Activated naive CD8-positive, alpha-beta T cell treated with anti-CD3 and anti-CD28 coated beads, Interleukin-2, amount 10 ng/mL, durations not matched to agents 7 days and 5 days (primary cell): ENCODE measurements at regions not wholly inside any gene's neighbourhood (a gene's known extent, or its start where the extent isn't known, plus 50 kb on each side); places are given as distances from the start of the nearest gene placed in this dataset.
"Not testable (repeated sequence)": the region's sequence is repeated elsewhere in the genome, so short reads cannot be mapped to it uniquely, and the experiment has no call there.

Experiments
- ATAC-seq: fragments of 150-1000 bp; cut with Tn5 transposase; one replicate; pipeline ENCODE4 v1.10.0; 2021; ENCODE audit warnings: low read depth, moderate library complexity
- POLR2A ChIA-PET: fragments of 350-600 bp; sonication (Branson Sonifier 250); formaldehyde crosslinking; loops from one replicate; lab custom pipeline; 2021; ENCODE audit warnings: antibody characterized with exemption; lab: Charles Lee
- DNase-seq: peaks from one replicate; pipeline ENCODE4 v3.0.0; 2021
- H3K27ac Mint-ChIP-seq: one replicate; pipeline ENCODE4 v1.8.0; 2022; ENCODE audit warnings: mild to moderate bottlenecking, mixed read lengths
- H3K27me3 Mint-ChIP-seq: one replicate; pipeline ENCODE4 v1.8.0; 2022; ENCODE audit warnings: mild to moderate bottlenecking, moderate library complexity, mixed read lengths
- H3K36me3 Mint-ChIP-seq: one replicate; pipeline ENCODE4 v1.8.0; 2021; ENCODE audit warnings: mild to moderate bottlenecking, mixed read lengths
- H3K4me1 Mint-ChIP-seq: one replicate; pipeline ENCODE4 v1.8.0; 2021; ENCODE audit warnings: mixed read lengths
- H3K4me3 Mint-ChIP-seq: one replicate; pipeline ENCODE4 v1.8.0; 2022; ENCODE audit warnings: mild to moderate bottlenecking, moderate library complexity, mixed read lengths
- H3K9me3 Mint-ChIP-seq: one replicate; pipeline ENCODE4 v1.8.0; 2021; ENCODE audit warnings: mixed read lengths

DNA sequence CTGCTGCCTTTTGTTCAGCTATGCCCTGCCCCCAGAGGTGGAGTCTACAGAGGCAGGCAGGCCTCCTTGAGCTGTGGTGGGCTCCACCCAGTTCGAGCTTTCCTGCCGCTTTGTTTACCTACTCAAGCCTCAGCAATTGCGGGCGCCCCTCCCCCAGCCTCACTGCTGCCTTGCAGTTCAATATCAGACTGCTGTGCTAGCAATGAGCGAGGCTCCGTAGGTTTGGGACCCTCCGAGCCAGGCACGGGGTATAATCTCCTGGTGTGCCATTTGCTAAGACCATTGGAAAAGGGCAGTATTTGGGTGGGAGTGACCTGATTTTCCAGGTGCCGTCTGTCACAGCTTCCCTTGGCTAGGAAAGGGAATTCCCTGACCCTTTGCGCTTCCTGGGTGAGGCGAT, 51.9 kb downstream of the DIPK2A start:
- H3K27ac Mint-ChIP-seq, POLR2A ChIA-PET, H3K9me3 Mint-ChIP-seq, ATAC-seq, H3K4me1 Mint-ChIP-seq, H3K36me3 Mint-ChIP-seq, DNase-seq, H3K4me3 Mint-ChIP-seq, H3K27me3 Mint-ChIP-seq: not testable (repeated sequence)

DNA sequence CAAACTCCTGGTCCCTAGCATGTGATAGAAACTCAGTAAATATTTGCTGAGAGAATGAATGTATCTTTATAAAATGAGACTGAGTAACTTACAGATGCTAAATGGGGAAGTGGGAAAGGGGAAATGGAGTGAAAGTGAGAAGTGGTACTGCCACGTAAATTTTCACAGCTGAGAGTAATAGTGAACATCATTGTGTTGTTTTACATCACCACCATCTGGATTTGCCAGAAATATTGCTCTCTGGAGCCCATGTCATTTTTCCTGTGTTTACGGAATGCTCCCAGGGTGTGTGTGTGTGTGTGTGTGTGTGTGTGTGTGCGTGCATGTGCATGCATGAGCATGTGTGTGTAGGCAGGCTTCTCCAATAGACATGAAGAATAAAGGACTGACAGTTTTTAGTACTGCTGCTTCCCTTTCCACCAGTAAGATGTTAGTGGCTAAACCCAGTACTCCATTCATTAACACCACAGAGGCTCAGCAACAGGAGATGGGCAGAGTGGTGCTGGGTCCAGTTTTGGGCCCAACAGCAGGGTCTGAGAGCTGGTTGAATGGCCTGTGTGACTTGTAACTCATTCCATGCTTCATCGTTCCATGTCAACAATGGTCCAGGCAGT, 57.3 kb downstream of the DIPK2A start:
- ATAC-seq, result no peak
- Mint-ChIP-seq H3K4me3 (no peak overlapping the region), H3K9me3 (no peaks in the 10 kb centered on the region), H3K4me1 (peaks cover 6% of the 10 kb centered on the region), H3K27me3 (peaks cover 4% of the 10 kb centered on the region), H3K36me3 (no peaks in the 10 kb centered on the region), H3K27ac (no peak overlapping the region)
- DNase-seq, result no peak
- POLR2A ChIA-PET, result interaction anchor here (0.7 kb wide), 1 partner anchor 681 kb away, joined by 3 read pairs; no protein-coding TSS in a partner anchor

DNA sequence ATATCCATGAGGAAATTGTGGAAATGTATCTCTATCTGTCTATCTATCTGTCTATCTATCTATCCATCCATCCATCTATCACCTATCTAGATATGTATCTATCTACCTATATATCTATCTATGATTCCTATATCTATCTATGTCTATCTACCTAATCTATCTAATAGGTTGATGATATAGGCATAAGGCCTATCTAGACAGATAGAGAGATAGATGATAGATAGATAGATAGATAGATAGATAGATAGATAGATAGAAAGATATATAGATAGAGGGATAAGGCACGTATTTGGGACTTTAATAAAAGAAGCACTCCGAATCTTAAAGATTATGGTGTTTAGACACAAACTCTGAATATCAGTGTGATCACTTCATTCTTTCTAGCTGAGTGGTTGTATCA, 58.1 kb downstream of the DIPK2A start:
- H3K27me3 Mint-ChIP-seq, result peaks cover 4% of the 10 kb centered on the region
- no peak overlapping the region for H3K27ac Mint-ChIP-seq
- H3K4me3 Mint-ChIP-seq, result no peak overlapping the region
- H3K36me3 Mint-ChIP-seq, result no peaks in the 10 kb centered on the region
- peaks cover 6% of the 10 kb centered on the region for H3K4me1 Mint-ChIP-seq
- no peak for DNase-seq
- no peaks in the 10 kb centered on the region for H3K9me3 Mint-ChIP-seq
- ATAC-seq, result no peak
- POLR2A ChIA-PET, result no interaction called here

DNA sequence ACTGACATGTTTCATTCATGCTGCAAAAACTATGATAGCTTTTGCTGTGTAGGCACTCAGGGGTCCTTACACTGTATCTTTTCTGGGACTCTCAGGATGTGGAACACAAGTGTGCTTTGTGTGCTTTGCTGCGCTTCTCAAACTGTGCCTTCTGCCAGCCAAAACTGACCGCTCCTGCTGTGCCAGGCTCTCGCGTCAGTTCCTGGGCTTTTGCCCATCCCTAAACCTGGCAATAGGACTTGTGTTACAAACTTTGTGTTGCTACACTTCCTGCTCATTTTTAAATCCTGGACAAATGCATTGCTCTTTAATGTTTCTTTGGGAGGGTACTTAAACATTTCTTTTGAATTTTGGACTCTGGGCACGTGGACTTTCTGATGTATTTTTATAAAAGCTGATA, 60.3 kb downstream of the DIPK2A start:
- H3K27me3 Mint-ChIP-seq, result peaks cover 4% of the 10 kb centered on the region
- DNase-seq, result no peak
- no peak overlapping the region for H3K27ac Mint-ChIP-seq
- H3K4me3 Mint-ChIP-seq, result no peak overlapping the region
- POLR2A ChIA-PET, result no interaction called here
- H3K9me3 Mint-ChIP-seq, result no peaks in the 10 kb centered on the region
- H3K36me3 Mint-ChIP-seq, result no peaks in the 10 kb centered on the region
- peaks cover 10% of the 10 kb centered on the region for H3K4me1 Mint-ChIP-seq
- ATAC-seq, result no peak

DNA sequence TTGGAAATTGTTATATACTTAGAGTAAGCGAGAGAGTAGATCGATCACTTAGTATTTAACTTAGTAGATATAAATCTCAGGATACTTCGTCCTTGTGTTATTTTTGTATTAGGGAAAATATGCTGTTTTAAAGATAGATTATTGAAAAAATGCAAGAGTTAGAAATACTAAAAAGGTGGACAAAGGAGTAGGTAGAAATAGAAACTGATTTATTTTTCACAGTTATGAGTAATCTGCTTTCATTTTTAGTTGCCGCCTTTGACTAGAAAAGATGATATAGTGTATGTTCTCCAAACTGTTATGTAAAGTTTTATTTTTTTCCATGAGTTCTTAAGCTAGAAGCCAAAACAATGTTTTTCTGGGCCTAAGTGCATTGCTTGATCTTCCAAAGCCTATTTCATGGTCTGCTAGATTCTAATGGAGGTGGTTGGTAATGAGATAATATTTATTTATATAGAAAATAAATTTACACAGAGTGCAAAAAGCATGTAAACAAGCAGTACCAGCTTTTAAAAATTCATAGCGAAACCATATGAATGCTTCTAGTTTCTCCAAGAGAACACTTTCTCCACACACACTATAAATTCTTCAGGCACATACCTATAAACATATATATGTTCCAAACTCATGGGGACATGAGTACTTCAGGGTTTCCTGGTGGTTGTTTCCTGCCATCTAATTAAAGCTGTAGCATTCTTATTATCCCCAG, 61.1 kb downstream of the DIPK2A start:
- Mint-ChIP-seq H3K9me3 (no peaks in the 10 kb centered on the region), H3K36me3 (no peaks in the 10 kb centered on the region), H3K27me3 (peaks cover 4% of the 10 kb centered on the region), H3K4me3 (no peak overlapping the region), H3K4me1 (peaks cover 10% of the 10 kb centered on the region), H3K27ac (no peak overlapping the region)
- DNase-seq, result no peak
- ATAC-seq, result no peak
- POLR2A ChIA-PET, result no interaction called here

DNA sequence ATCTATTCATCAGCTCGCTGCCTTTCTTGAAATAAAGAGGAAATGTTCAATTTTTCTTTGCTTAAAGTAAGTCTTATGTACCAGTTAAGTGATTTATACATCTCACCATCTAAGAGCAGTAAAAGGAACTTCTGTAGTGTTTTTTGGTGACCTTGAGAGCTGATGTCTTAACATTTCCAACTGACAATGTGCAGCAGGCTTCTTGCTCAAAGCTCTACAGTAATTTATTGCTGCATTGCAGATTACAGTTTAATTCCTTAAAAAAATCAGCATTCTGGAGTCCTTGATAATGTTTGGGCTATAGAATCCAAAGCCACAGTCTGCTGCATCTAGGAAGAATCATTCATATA, 61.6 kb downstream of the DIPK2A start:
- Mint-ChIP-seq H3K9me3 (no peaks in the 10 kb centered on the region), H3K4me3 (no peak overlapping the region), H3K4me1 (peaks cover 10% of the 10 kb centered on the region), H3K36me3 (no peaks in the 10 kb centered on the region), H3K27ac (no peak overlapping the region), H3K27me3 (peaks cover 1% of the 10 kb centered on the region)
- ATAC-seq, result no peak
- DNase-seq, result no peak
- POLR2A ChIA-PET, result no interaction called here

DNA sequence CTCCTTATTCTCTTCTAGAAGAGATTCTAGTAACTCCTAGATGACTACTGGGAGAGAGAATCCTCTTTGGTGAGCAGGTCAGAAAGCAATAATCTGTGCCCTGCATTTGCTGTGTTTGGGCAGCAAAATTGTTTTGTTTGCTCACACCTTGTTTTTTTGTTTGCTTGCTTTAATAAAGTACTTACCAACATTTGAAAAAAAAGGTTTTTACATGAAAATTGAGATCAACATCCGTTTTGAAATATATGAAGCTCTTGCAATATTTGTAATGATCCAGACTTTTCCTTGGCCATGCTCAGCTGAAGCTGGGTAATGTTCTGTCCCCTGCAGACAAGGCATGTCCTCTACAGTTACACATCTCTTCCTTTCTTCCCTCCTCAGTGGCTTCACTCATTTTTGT, 62.2 kb downstream of the DIPK2A start:
- Mint-ChIP-seq H3K27ac (no peak overlapping the region), H3K4me1 (peaks cover 10% of the 10 kb centered on the region), H3K27me3 (no peaks in the 10 kb centered on the region), H3K9me3 (no peaks in the 10 kb centered on the region), H3K36me3 (no peaks in the 10 kb centered on the region), H3K4me3 (no peak overlapping the region)
- no peak for DNase-seq
- no peak for ATAC-seq
- POLR2A ChIA-PET, result no interaction called here

DNA sequence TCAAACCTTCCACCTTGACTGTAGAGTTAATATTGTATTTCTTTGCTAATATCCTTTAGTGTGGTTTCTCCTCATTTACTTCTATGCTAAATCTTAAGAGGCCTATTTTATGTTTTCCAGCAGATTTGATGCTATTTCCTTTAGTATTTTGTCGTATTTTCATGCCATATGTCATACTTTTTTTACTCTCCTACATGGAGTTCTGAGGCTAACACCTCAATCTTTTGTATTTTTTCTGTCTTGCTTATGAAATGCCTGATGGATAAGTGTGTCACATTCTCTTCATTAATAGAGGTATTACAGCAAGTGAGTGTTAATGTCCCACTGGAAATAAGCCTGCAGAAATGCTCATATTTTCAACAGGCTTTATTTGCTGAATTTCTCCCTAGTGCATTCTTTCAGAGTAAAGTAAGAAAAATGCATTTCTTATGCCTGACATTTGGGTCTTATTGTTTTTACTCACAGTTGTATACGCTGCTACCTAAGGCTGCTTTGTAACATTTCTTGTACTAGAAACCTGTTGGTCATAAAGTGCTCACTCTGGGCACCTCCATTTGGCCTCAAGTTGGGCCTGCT, 63.2 kb downstream of the DIPK2A start:
- DNase-seq (no peak), ATAC-seq (no peak)
- no peaks in the 10 kb centered on the region for H3K36me3 Mint-ChIP-seq
- peaks cover 1% of the 10 kb centered on the region for H3K27me3 Mint-ChIP-seq
- H3K27ac Mint-ChIP-seq, result no peak overlapping the region
- POLR2A ChIA-PET, result no interaction called here
- H3K4me1 Mint-ChIP-seq, result peaks cover 10% of the 10 kb centered on the region
- no peaks in the 10 kb centered on the region for H3K9me3 Mint-ChIP-seq
- no peak overlapping the region for H3K4me3 Mint-ChIP-seq

DNA sequence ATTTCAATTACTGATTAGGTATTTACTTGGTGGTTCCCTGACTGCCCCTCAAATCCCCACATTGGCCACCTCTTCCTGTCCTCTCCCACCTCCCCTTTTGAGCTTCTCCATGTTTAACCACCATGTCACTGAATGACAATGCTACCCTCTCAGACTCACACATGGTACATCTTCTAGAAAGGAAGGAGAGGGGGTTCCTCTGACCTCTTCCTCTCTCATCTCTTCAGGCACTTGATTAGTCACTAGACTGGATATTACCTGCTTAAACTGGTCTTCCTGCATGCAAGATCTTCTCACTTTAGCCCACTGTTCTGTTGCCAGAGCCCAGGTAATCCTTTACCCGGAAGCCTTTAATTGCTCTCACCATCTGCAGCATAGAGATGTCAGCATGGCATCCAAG, 64.9 kb downstream of the DIPK2A start:
- Mint-ChIP-seq H3K36me3 (no peaks in the 10 kb centered on the region), H3K27ac (no peak overlapping the region), H3K27me3 (peaks cover 1% of the 10 kb centered on the region), H3K4me3 (no peak overlapping the region), H3K9me3 (no peaks in the 10 kb centered on the region), H3K4me1 (peaks cover 10% of the 10 kb centered on the region)
- POLR2A ChIA-PET, result no interaction called here
- ATAC-seq (no peak), DNase-seq (no peak)

DNA sequence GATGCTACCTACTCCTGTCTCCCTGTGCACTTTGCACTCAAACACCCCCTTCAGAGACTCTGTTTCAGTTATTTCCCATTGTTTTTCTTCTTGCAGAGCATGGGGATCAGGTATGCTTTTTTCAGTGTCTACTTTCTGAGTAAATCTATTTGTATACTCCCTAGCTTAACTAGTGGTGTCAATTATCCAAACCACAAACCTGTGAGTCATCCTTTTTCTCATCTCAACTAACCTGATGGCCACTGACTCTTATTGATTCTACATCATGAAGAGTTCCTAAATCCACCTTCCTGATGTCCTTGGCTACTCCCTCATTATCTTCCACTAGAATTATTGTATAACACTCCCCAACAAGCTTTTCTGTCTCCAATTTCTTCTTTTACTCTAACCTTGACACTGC, 68.0 kb downstream of the DIPK2A start:
- no peaks in the 10 kb centered on the region for H3K36me3 Mint-ChIP-seq
- H3K27ac Mint-ChIP-seq, result no peak overlapping the region
- ATAC-seq, result no peak
- H3K9me3 Mint-ChIP-seq, result no peaks in the 10 kb centered on the region
- POLR2A ChIA-PET, result no interaction called here
- no peak for DNase-seq
- peaks cover 4% of the 10 kb centered on the region for H3K4me1 Mint-ChIP-seq
- H3K4me3 Mint-ChIP-seq, result no peak overlapping the region
- peaks cover 9% of the 10 kb centered on the region for H3K27me3 Mint-ChIP-seq

DNA sequence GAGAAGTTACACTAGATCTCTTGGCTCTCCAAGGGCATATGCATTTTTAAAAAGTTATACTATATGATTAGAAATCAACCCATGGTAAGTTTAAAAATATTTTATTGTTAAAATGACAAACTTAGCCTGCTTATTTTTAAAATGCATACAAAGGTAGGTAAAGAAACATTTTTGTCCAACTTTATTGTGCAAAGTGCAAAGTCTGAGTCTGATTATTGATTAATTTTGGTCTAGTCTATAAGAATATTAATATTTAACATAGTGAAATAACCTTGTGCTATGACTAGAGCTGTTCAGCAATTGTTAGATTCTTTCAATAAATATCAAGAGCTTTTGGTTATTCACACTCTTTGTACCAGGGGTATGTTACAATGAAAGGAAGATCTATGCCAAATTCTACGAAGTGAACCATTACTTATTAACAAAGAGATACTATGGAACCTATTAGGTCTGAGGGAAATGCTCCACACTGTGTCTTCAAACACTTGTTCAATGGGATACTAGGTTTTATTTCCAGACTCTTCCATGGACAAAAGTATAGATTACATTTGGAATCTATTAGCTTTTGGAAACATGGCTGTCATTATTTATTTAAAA, 70.4 kb downstream of the DIPK2A start:
- H3K4me1 Mint-ChIP-seq, result no peaks in the 10 kb centered on the region
- H3K27me3 Mint-ChIP-seq, result peaks cover 11% of the 10 kb centered on the region
- ATAC-seq, result no peak
- no peak overlapping the region for H3K4me3 Mint-ChIP-seq
- no peaks in the 10 kb centered on the region for H3K9me3 Mint-ChIP-seq
- no peaks in the 10 kb centered on the region for H3K36me3 Mint-ChIP-seq
- POLR2A ChIA-PET, result no interaction called here
- no peak for DNase-seq
- H3K27ac Mint-ChIP-seq, result no peak overlapping the region

DNA sequence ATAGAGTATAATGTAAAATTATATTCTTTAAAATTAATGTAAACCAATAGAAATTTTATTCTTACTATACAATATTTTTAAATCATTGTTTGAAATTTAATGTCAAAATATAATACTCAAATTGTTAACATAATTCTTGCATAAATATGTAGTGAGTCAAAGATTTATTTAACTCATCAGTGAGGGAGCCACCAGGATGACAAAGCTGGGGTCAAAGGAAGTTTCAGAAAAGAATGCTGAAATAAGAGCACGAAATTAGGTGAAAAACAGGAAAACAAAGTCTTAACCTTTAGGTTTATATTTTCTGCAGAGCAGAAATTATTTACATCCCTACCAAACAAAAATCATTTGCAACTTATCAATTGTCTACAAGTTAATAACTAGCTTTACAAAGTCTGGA, 74.1 kb downstream of the DIPK2A start:
- ATAC-seq, result no peak
- H3K9me3 Mint-ChIP-seq, result no peaks in the 10 kb centered on the region
- no peak overlapping the region for H3K4me3 Mint-ChIP-seq
- no peak for DNase-seq
- H3K27ac Mint-ChIP-seq, result no peak overlapping the region
- peaks cover 11% of the 10 kb centered on the region for H3K27me3 Mint-ChIP-seq
- H3K4me1 Mint-ChIP-seq, result no peaks in the 10 kb centered on the region
- POLR2A ChIA-PET, result no interaction called here
- no peaks in the 10 kb centered on the region for H3K36me3 Mint-ChIP-seq

DNA sequence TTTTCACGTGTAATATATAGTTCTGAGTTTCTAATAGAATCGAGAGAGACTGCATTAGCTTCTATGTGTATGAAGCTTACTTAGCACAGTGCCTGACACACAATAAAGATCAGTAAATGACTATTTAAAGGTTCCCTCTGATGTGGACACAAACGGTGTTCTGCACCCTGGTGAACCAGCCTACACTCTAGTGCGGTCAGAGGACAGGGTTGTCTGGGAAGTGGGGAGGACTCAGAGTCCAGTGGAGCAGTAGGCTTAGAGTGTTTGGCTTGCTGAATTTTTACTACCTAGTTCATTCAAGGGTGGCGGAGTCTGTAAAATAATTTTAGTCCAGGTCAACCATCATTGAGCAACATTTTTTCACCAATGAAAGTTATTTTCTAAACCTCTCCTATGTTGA, 77.8 kb downstream of the DIPK2A start:
- POLR2A ChIA-PET, result no interaction called here
- ATAC-seq, result no peak
- no peak overlapping the region for H3K27ac Mint-ChIP-seq

DNA sequence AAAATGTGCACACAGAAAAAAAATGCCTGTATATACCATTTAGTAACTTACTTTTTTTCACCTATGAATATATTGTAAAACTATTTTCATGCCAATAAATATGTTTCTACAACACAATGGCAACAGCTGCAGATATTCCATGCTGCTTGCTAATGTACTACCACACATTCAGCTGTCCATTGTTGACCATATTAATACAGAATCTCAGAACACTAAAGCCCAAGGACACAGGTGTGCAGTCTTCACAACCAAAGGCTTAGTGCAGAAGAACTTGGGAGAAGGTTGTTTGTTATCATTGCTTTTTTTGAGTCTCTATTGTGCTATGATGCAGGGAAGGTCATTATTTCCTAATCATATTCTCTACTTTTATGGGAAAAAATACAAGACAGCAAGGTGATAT, 79.6 kb downstream of the DIPK2A start:
- H3K27me3 Mint-ChIP-seq, result peaks cover 2% of the 10 kb centered on the region
- POLR2A ChIA-PET, result no interaction called here
- no peaks in the 10 kb centered on the region for H3K36me3 Mint-ChIP-seq
- DNase-seq (no peak), ATAC-seq (no peak)
- no peak overlapping the region for H3K4me3 Mint-ChIP-seq
- H3K4me1 Mint-ChIP-seq, result no peaks in the 10 kb centered on the region
- H3K9me3 Mint-ChIP-seq, result no peaks in the 10 kb centered on the region
- H3K27ac Mint-ChIP-seq, result no peak overlapping the region

More for the DNA sequence above, 77.8 kb downstream of the DIPK2A start:
- Mint-ChIP-seq H3K36me3 (no peaks in the 10 kb centered on the region), H3K27me3 (peaks cover 4% of the 10 kb centered on the region), H3K4me1 (no peaks in the 10 kb centered on the region), H3K4me3 (no peak overlapping the region), H3K9me3 (no peaks in the 10 kb centered on the region)
- no peak for DNase-seq
